ENCODE measurements at regions not wholly inside any gene's neighbourhood (a gene's known extent, or its start where the extent isn't known, plus 50 kb on each side); places are given as distances from the start of the nearest gene placed in this dataset.

DNA sequence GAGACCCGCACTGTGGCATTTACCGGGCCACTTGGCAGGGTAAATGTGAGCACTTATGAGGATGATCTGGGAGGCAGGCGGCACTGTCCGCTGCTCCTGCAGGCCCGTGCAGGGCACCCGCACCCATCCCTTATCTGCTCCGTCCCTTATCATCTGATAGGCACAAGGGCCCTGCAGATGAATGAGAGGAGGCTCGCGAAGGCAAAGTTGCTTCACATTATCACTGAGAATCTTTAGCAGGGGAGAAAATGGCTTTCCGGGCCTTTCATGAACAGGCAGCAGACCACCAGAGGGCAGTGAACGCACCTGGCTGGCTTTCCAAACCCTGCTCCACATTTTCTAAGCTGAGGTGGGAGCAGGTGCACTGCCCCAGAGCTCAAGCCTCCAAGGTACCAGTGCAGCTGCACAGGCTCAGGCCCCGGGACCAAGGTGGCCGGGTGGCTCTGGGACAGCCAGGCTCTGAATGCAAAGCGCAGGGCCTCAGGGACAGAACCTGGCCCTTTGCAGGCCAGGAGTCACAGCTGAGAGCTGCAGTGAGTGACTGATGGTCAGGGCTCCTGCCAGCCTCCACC lies 165.6 kb downstream of the SHANK2 start:
- H3K4me1 Mint-ChIP-seq: no peaks in the 10 kb centered on the region
- no peak overlapping the region for H3K27ac Mint-ChIP-seq
- H3K4me3 Mint-ChIP-seq: no peak overlapping the region
- no peaks in the 10 kb centered on the region for H3K36me3 Mint-ChIP-seq
- no peak for DNase-seq
- no peaks in the 10 kb centered on the region for H3K9me3 Mint-ChIP-seq
- peaks cover 0 to 2% (median 0%) of the 10 kb centered on the region in 3 donors for H3K27me3 Mint-ChIP-seq (ENCODE audit: low read depth in 3 of 3)

DNA sequence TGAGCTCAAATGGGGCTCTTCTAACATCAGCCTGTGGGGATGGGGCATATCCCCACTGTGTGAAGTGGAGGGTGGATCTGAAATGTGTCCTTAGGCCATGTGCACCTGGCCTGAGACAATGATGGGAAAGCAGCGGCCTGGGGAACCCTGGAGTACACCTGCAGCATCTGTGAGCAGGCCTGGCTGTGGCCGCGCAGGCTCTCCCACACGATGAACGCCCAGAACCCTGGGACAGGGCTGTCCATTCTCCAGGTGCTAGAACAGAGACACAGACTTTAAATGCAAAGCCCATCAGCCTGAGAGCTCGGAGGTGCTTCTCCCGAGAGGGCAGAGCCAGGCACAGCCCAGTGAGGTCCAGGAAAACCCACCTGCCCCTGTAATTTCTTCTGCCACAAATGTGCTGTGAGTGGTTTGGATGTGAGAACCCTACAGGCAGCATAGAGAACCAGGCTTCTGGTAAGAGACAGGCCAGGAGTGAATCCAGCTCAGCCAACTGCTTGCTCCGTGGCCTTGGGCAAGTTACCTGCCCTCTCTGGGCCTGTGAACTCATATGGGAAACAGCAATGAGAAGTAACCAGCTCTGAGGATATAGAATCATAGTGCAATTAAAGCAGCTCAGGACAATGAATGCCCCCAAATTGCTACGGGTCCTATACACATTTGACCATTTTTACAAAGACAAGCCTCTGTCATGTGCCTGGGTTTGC lies 167.9 kb downstream of the SHANK2 start:
- no peak overlapping the region for H3K4me3 Mint-ChIP-seq
- no peaks in the 10 kb centered on the region for H3K9me3 Mint-ChIP-seq
- H3K36me3 Mint-ChIP-seq: no peaks in the 10 kb centered on the region
- no peak for DNase-seq
- peaks cover 0 to 2% of the 10 kb centered on the region in 2 donors for H3K4me1 Mint-ChIP-seq
- H3K27me3 Mint-ChIP-seq (ENCODE audit: low read depth in 3 of 3): no peaks in the 10 kb centered on the region
- no peak overlapping the region for H3K27ac Mint-ChIP-seq

DNA sequence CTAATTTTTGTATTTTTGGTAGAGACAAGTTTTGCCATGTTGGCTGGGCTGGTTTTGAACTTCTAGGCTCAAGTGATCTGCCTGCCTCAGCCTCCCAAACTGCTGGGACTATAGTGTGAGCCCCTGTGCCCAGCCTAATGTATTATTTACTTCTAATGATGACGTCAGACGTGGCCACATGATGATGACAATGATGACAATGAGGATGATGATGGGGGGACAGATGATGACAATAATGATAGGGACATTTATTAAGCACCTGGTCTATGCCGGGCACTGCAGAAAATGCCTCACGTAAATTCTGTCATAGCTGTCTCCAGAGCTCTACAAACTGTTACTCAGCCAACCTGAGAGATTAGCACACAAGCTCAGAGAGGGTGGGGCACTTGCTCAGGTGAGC lies 169.3 kb downstream of the SHANK2 start:
- H3K9me3 Mint-ChIP-seq: no peaks in the 10 kb centered on the region
- no peak for DNase-seq
- H3K4me3 Mint-ChIP-seq: no peak overlapping the region
- H3K27me3 Mint-ChIP-seq (ENCODE audit: low read depth in 3 of 3): peaks cover 0 to 4% (median 0%) of the 10 kb centered on the region in 3 donors
- peaks cover 0 to 2% of the 10 kb centered on the region in 2 donors for H3K4me1 Mint-ChIP-seq
- H3K27ac Mint-ChIP-seq: no peak overlapping the region
- no peaks in the 10 kb centered on the region for H3K36me3 Mint-ChIP-seq

DNA sequence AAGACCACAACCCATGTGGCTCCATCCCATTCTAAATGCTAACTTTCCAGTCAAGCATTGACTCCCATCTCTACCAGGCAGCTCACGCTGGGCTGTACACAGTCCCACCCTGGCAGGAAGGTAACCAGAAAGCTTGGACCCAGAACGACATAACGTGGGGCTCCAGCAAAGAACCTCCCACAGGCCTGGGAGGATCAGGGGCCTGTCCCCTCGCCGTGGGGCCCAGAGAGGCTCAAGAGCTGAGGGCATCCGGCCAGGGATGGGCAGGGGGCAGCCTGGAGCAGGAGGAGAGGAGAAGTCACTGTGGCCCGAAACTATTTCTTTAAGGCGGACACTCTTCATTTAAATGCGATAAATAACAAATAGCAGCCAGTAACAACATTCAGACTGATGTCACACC lies 169.9 kb downstream of the SHANK2 start:
- no peaks in the 10 kb centered on the region for H3K9me3 Mint-ChIP-seq
- H3K36me3 Mint-ChIP-seq: no peaks in the 10 kb centered on the region
- H3K4me1 Mint-ChIP-seq: peaks cover 0 to 2% of the 10 kb centered on the region in 2 donors
- H3K27me3 Mint-ChIP-seq (ENCODE audit: low read depth in 3 of 3): peaks cover 0 to 7% (median 0%) of the 10 kb centered on the region in 3 donors
- H3K4me3 Mint-ChIP-seq: no peak overlapping the region
- no peak for DNase-seq
- H3K27ac Mint-ChIP-seq: no peak overlapping the region

DNA sequence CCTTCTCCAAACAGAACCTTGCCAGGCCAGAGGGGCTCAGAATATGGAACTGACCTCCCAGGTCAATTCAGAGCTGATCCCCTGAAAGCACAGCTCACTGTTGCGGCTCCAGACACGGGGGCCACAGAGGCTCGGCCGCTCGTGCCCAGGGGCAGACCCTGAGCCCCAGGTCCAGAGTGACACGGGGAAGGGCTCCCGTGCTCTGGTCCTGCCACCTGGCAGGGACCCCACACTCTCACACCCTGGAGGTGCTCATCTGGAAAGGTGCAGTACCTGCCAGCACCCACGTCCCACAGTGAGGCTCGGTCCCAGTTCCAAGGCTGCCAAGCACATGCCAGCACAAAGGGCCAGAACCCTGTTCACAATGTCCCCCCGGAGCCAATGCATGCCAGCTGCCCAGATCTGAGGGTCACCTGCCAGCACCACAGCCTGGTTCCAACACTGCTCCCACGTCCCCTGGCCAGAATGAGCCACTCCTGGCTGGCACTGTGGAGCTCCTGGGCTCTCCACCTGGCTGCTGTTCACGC lies 170.6 kb downstream of the SHANK2 start:
- Mint-ChIP-seq H3K4me3 (no peak overlapping the region), H3K27ac (no peak overlapping the region), H3K36me3 (no peaks in the 10 kb centered on the region), H3K27me3 (ENCODE audit: low read depth in 3 of 3) (peaks cover 0 to 7% (median 0%) of the 10 kb centered on the region in 3 donors), H3K4me1 (peaks cover 0 to 2% of the 10 kb centered on the region in 2 donors), H3K9me3 (no peaks in the 10 kb centered on the region)
- DNase-seq: no peak

DNA sequence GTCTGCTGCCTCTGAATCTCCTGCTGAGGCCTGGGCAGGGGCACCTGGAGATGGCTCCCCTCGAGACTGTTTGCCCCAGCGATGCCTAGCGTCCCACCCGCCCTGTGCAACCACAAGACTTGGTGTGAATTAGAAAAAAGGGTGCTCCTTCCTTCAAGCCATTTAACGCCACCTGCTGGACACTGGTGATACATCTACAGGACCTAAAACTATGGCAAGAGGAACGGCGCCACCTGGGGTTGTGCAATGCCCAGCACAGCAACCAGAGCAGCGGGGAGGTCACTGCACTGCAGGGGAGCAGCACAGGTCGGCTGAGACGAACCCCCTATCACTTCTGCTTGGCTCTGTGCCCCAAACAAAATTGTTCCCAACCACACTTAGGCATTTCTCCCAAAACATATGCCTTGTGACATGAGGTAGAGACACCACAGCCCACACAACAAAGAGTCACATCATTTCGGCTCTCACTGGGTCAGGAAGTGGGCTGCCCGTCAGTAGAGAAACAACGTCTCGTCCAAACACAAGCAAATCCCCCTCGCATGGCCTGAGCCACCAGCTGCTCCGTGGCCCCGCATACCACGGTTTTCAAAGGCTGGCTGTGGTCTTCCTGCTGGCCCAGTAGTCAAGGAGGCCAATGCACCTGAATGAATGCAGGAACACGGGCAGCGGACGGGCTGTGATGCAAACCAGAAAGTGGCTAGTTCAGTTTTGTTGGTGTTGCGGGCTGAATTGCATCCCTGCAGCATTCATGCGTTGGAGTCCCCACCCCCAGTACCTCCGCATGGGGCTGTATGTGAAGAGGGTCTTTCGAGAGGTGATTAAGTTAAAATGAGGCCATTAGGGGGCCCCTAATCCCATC lies 171.9 kb downstream of the SHANK2 start:
- no peak overlapping the region for H3K27ac Mint-ChIP-seq
- peaks cover 0 to 2% of the 10 kb centered on the region in 2 donors for H3K4me1 Mint-ChIP-seq
- no peak overlapping the region for H3K4me3 Mint-ChIP-seq
- H3K36me3 Mint-ChIP-seq: no peaks in the 10 kb centered on the region
- peak in 1 of 3 donors; percentile 5 for DNase-seq
- no peaks in the 10 kb centered on the region for H3K9me3 Mint-ChIP-seq
- H3K27me3 Mint-ChIP-seq (ENCODE audit: low read depth in 3 of 3): peaks cover 0 to 7% (median 2%) of the 10 kb centered on the region in 3 donors

DNA sequence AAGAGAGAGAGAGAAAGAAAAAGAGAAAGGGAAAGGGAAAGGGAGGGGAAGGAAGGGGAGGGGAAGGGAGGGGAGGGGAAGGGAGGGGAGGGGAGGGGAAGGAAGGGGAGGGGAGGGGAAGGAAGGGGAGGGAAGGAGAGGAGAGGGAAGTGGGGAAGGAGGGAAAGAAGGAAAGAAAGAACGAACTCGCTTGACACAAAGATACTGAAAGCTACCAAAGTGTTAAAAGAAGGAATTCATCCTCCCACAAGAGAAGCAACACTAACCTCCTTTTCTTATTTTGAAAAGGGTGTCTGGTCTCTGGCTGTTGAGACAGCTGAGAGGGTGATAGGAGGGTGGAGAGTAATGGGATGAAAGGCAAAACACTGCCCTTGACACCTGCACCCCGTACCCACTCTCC lies 172.6 kb downstream of the SHANK2 start:
- Mint-ChIP-seq H3K4me3 (no peak overlapping the region), H3K27ac (no peak overlapping the region), H3K36me3 (no peaks in the 10 kb centered on the region), H3K27me3 (ENCODE audit: low read depth in 3 of 3) (peaks cover 2 to 7% (median 2%) of the 10 kb centered on the region in 3 donors), H3K9me3 (no peaks in the 10 kb centered on the region), H3K4me1 (peaks cover 0 to 2% of the 10 kb centered on the region in 2 donors)
- DNase-seq: no peak

DNA sequence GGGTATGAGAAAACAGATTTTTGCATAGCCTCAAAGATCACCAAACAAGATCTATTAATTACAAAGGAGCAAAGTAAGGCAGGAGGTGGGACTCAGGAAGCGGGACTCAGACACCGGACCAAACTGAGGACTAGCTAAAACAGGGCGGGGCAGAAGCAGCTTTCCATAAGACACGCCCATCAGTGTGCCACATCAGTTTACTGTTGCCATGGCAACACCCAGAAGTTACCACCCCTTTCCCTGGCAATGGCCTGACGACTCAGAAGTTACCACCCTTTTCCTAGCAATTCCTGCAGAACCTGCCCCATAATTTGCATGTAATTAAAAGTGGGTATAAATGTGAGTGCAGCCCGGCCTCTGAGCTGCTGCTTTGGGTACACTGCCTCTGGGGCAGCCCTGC lies 173.9 kb downstream of the SHANK2 start:
- Mint-ChIP-seq H3K27me3 (ENCODE audit: low read depth in 3 of 3) (peaks cover 2 to 7% (median 2%) of the 10 kb centered on the region in 3 donors), H3K36me3 (no peaks in the 10 kb centered on the region), H3K4me3 (no peak overlapping the region), H3K27ac (no peak overlapping the region), H3K4me1 (peaks cover 0 to 2% of the 10 kb centered on the region in 2 donors), H3K9me3 (no peaks in the 10 kb centered on the region)
- DNase-seq: no peak

DNA sequence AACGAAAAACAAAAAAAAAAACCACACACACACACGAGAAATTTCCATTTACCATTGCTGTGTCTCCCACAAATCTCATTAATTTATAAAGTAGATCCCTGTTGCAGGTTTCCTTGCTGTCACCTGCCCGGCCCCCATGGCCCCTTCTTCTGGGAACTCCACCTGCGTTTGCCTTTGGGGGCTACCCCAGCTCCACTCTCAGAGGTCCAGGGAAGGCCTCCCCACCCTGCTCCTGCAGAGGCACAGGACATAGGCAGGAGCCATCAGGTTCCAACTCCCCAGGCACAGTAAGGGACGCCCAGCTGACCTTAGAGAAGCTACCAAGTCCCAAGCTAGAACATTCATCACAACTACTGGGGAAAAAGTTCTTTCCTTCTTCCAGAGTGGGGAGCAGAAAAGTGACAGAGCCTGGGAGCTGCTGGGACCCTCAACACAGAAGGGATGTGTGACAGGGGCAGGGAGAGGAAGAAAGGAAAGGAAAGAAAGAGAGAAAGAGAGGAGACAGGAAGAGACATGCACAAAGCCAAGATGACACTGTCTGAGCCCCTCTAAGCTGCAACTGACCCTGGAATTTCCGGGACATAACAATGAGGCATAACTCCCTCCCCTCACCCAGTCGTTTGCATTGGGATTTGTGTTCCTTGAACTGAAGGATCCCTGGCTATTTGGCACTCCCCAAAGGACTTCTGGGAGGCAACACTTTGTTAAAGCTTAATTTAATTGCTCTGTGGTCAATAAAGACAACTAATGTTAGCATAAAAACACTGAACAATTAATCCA lies 175.7 kb downstream of the SHANK2 start:
- Mint-ChIP-seq H3K27me3 (ENCODE audit: low read depth in 3 of 3) (peaks cover 2 to 9% (median 2%) of the 10 kb centered on the region in 3 donors), H3K36me3 (no peaks in the 10 kb centered on the region), H3K9me3 (no peaks in the 10 kb centered on the region), H3K4me1 (peaks cover 0 to 2% of the 10 kb centered on the region in 2 donors), H3K4me3 (no peak overlapping the region), H3K27ac (no peak overlapping the region)
- no peak for DNase-seq

DNA sequence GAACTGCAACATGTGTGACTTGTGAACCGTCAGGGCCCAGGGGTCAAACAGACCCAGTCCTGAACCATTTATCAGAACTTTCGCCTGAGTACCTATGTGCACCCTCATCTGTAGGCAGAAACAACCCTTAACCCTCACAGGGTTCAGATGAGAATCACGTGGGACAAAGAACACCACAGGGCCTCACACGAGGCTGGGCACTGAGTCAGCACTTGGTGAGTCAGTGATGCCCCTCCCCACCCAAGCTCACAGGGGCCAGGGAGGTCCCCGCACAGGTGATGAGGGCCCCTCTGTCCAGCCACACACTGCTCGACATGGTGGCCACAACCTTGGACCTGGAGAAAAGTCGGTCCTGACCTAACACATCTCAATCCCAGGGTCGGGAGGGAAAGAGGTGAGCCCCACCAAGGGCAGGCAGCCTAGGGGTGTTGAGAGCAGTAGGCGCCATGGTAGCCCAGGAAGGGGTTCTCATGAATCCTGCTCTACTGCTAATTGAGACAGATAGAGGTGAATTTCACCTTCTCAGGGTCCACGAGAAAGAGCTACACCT lies 176.4 kb downstream of the SHANK2 start:
- H3K27ac Mint-ChIP-seq: no peak overlapping the region
- H3K27me3 Mint-ChIP-seq (ENCODE audit: low read depth in 3 of 3): peaks cover 2 to 9% (median 2%) of the 10 kb centered on the region in 3 donors
- no peaks in the 10 kb centered on the region for H3K36me3 Mint-ChIP-seq
- H3K4me1 Mint-ChIP-seq: peaks cover 0 to 2% of the 10 kb centered on the region in 2 donors
- no peak overlapping the region for H3K4me3 Mint-ChIP-seq
- DNase-seq: no peak
- H3K9me3 Mint-ChIP-seq: no peaks in the 10 kb centered on the region

DNA sequence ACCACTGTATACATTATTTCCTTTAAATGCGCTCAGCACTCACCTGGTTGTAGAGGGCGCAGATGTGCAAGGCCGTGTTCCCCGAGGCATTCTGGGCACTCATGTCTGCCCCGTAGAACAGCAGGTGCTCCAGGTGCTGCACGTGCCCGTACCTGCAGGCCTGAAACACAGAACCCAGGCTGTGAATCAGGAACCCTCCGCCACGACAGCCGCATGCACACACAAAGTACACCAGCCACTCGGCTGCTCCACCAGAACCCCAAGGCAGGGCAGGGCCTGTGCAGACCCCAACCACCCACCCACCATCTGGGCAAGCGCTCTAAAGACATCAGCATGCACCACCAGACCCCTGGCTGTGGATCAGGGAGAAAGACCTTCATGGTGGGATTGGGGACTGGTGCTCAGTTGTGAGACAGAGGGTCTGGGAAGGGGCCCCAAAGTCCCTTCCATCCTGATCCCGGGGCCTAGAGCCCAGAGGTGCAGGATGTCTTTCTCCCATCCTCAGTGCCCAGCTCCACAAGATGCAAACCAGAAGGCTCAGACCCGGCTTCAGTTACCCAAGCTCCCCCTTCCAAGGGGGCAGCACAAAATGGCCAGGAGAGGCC lies 177.2 kb downstream of the SHANK2 start:
- no peak for DNase-seq
- Mint-ChIP-seq H3K27ac (no peak overlapping the region), H3K4me3 (no peak overlapping the region), H3K4me1 (no peaks in the 10 kb centered on the region), H3K9me3 (no peaks in the 10 kb centered on the region), H3K27me3 (ENCODE audit: low read depth in 3 of 3) (peaks cover 2 to 9% (median 6%) of the 10 kb centered on the region in 3 donors), H3K36me3 (no peaks in the 10 kb centered on the region)

DNA sequence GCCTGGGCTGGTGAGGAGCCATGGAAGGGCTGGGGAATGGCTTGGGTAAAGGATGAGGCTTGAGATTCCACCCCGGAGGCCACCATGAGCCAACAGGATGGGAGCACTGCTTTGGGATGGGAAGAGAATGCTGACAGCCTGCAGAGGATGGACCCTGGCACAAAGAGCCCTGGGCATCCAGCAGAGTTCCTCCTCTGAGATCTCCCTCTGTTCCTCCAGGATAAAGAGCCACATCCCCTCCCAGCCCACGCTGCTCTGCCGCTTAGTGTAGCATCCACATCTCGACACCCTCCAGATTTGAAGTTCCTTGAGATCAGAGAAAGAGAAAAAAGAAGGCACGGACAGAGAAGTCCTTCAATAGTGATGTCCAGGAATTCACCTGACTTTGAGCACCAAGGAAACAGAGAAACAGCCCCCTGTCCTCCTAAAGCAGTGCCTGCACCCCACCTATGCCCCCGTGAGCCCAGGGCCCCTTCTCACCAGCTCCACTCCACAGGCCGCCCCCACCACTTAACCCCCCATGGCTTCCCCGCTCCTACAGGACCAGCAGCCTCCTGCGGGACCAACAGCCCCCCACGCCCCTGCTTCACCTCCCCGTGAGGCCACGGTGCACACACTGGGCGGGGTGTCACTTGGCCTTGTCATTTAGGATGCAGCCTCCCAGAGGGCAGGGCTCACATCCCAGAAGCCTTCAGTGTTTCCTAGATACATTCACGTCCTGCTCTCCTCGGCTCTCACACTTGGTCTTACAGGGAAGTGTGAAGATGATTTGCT lies 180.5 kb downstream of the SHANK2 start:
- Mint-ChIP-seq H3K36me3 (no peaks in the 10 kb centered on the region), H3K4me3 (no peak overlapping the region), H3K27me3 (ENCODE audit: low read depth in 3 of 3) (peaks cover 2 to 6% (median 2%) of the 10 kb centered on the region in 3 donors), H3K4me1 (no peaks in the 10 kb centered on the region), H3K27ac (no peak overlapping the region), H3K9me3 (no peaks in the 10 kb centered on the region)
- DNase-seq: no peak

All from immature natural killer cell (primary cell).